Panc1 (cell line): ENCODE measurements at regions not wholly inside any gene's neighbourhood (a gene's known extent, or its start where the extent isn't known, plus 50 kb on each side); places are given as distances from the start of the nearest gene placed in this dataset.

Experiments used
- CTCF ChIP-seq: fragments of 450-650 bp; IDR thresholded peaks from 2 replicates; pipeline ENCODE4 v1.5.1; 2017; ENCODE audit warnings: mild to moderate bottlenecking
- POLR2AphosphoS5 ChIP-seq: IDR thresholded peaks from 2 replicates; pipeline ENCODE4 v1.6.1; 2012; ENCODE audit warnings: mild to moderate bottlenecking, low read depth, low read length, moderate library complexity
- TF ChIP-seq, protein P1 (sequence below), 2 experiments: IDR thresholded peaks; 2 replicates each; pipeline ENCODE4 v1.6.1; 2011 to 2012; ENCODE audit warnings: low read depth in 2 of 2, control low read depth in 1 of 2, low read length in 1 of 2, mild to moderate bottlenecking in 1 of 2, moderate library complexity in 1 of 2; ENCODE audit not compliant: insufficient read depth in 1 of 2

- TF ChIP-seq CTCF (no peak), POLR2AphosphoS5 (no peak)
- TF ChIP-seq, protein P1, sequence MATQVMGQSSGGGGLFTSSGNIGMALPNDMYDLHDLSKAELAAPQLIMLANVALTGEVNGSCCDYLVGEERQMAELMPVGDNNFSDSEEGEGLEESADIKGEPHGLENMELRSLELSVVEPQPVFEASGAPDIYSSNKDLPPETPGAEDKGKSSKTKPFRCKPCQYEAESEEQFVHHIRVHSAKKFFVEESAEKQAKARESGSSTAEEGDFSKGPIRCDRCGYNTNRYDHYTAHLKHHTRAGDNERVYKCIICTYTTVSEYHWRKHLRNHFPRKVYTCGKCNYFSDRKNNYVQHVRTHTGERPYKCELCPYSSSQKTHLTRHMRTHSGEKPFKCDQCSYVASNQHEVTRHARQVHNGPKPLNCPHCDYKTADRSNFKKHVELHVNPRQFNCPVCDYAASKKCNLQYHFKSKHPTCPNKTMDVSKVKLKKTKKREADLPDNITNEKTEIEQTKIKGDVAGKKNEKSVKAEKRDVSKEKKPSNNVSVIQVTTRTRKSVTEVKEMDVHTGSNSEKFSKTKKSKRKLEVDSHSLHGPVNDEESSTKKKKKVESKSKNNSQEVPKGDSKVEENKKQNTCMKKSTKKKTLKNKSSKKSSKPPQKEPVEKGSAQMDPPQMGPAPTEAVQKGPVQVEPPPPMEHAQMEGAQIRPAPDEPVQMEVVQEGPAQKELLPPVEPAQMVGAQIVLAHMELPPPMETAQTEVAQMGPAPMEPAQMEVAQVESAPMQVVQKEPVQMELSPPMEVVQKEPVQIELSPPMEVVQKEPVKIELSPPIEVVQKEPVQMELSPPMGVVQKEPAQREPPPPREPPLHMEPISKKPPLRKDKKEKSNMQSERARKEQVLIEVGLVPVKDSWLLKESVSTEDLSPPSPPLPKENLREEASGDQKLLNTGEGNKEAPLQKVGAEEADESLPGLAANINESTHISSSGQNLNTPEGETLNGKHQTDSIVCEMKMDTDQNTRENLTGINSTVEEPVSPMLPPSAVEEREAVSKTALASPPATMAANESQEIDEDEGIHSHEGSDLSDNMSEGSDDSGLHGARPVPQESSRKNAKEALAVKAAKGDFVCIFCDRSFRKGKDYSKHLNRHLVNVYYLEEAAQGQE (IDR thresholded peaks at IDR 0.05; ENCODE audit: insufficient read depth in 1 of 2, low read depth in 2 of 2, low read length in 1 of 2), result no peak
Measured at GRCh38 chr10:62727934-62728333, 76.6 kb upstream of the ADO start.
